Neural progenitor cell (in vitro differentiated cells): ENCODE measurements at regions not wholly inside any gene's neighbourhood (a gene's known extent, or its start where the extent isn't known, plus 50 kb on each side); places are given as distances from the start of the nearest gene placed in this dataset.

ENCODE experiments used
- EZH2 ChIP-seq: fragments of 200-600 bp; sonication (generic); IDR thresholded peaks from 2 replicates; pipeline ENCODE4 v1.6.1; 2017; ENCODE audit warnings: antibody characterized with exemption, mild to moderate bottlenecking, moderate library complexity
- EZH2phosphoT487 ChIP-seq: fragments of 200-600 bp; sonication (generic); IDR thresholded peaks from 2 replicates; pipeline ENCODE4 v1.6.1; 2017; ENCODE audit warnings: antibody characterized with exemption
- TF ChIP-seq, protein P1 (sequence below): fragments of 200-600 bp; sonication (generic); IDR thresholded peaks from 2 replicates; pipeline ENCODE4 v1.5.1; 2017; ENCODE audit warnings: antibody characterized with exemption, mild to moderate bottlenecking

DNA sequence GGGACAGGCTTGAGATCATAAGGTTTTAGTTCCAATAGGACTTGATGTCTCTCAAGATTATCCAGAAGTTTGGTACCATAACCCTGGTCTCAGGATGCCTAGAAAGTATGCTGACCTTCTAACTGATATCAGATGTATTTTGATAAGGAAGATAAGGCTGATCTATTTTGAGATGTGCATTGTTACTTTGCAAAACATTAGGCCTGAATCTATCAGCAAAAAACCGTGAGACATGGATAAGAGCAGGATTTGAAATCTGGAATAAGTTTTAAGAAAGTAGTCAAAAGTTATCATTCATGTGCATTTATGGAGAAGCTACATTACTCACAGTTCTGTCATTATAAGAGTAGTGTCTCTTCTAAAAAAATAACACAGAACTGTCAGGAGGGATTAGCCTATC, 467.1 kb upstream of the HS3ST1 start:
- TF ChIP-seq EZH2: no peak
- TF ChIP-seq, protein P1, sequence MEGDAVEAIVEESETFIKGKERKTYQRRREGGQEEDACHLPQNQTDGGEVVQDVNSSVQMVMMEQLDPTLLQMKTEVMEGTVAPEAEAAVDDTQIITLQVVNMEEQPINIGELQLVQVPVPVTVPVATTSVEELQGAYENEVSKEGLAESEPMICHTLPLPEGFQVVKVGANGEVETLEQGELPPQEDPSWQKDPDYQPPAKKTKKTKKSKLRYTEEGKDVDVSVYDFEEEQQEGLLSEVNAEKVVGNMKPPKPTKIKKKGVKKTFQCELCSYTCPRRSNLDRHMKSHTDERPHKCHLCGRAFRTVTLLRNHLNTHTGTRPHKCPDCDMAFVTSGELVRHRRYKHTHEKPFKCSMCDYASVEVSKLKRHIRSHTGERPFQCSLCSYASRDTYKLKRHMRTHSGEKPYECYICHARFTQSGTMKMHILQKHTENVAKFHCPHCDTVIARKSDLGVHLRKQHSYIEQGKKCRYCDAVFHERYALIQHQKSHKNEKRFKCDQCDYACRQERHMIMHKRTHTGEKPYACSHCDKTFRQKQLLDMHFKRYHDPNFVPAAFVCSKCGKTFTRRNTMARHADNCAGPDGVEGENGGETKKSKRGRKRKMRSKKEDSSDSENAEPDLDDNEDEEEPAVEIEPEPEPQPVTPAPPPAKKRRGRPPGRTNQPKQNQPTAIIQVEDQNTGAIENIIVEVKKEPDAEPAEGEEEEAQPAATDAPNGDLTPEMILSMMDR: no peak
- TF ChIP-seq EZH2phosphoT487: no peak
